Colonic mucosa (tissue), 4 donors: ENCODE measurements at regions not wholly inside any gene's neighbourhood (a gene's known extent, or its start where the extent isn't known, plus 50 kb on each side); places are given as distances from the start of the nearest gene placed in this dataset.

Experiments
- DNase-seq: peaks from one replicate; pipeline ENCODE4 v3.0.0-alpha.2; 2020
- H3K27ac ChIP-seq: fragments of 200-600 bp; one replicate; pipeline ENCODE4 v1.8.0; 2021
- H3K27me3 ChIP-seq: fragments of 200-600 bp; one replicate; pipeline ENCODE4 v1.8.0; 2021
- H3K36me3 ChIP-seq: fragments of 200-600 bp; one replicate; pipeline ENCODE4 v1.8.0; 2021
- H3K4me1 ChIP-seq: fragments of 200-600 bp; one replicate; pipeline ENCODE4 v1.8.0; 2021; ENCODE audit warnings: mild to moderate bottlenecking
- H3K4me3 ChIP-seq: fragments of 200-600 bp; one replicate; pipeline ENCODE4 v1.8.0; 2021
- H3K9ac ChIP-seq, 2 donors: one replicate each; pipeline ENCODE4 v1.7.0; 2013; ENCODE audit warnings: control low read depth in 2 of 2, low read depth in 2 of 2, low read length in 2 of 2
- H3K9me3 ChIP-seq: fragments of 200-600 bp; one replicate; pipeline ENCODE4 v1.8.0; 2021
- intact Hi-C: fragments of 100-400 bp; cut with DNase I; formaldehyde crosslinking; loops from one replicate; pipeline ENCODE4 v1.14.1; 2022
- TF ChIP-seq, protein P1 (sequence below): fragments of 200-600 bp; IDR thresholded peaks from one replicate; pipeline ENCODE4 v1.8.0; 2022; ENCODE audit warnings: antibody characterized with exemption, mild to moderate bottlenecking
- donor health status: healthy.
- donor health status: DM: no; HTN: no; CAD: no.
- donor health status: DM: no; HTN: no; CAD: no.

DNA sequence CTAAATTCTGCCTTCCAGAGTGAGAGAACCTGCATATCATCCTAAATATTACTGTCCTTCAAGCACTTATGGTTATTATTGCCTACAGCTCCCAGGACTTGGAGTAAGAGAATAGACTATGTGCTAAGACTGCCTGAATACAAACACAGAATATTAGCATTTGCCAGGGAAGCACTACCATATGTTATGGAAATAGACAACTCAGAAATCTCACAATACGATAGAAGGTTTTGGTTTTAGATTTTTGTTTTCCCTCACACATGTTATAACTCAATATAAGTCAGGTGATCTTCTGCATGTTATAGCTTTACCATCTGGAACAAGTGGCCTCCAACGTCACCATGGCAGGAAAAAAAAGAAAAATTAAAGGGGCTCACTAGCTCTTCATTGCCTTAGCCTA is 413.9 kb downstream of the LRRIQ3 start:
- TF ChIP-seq, protein P1, sequence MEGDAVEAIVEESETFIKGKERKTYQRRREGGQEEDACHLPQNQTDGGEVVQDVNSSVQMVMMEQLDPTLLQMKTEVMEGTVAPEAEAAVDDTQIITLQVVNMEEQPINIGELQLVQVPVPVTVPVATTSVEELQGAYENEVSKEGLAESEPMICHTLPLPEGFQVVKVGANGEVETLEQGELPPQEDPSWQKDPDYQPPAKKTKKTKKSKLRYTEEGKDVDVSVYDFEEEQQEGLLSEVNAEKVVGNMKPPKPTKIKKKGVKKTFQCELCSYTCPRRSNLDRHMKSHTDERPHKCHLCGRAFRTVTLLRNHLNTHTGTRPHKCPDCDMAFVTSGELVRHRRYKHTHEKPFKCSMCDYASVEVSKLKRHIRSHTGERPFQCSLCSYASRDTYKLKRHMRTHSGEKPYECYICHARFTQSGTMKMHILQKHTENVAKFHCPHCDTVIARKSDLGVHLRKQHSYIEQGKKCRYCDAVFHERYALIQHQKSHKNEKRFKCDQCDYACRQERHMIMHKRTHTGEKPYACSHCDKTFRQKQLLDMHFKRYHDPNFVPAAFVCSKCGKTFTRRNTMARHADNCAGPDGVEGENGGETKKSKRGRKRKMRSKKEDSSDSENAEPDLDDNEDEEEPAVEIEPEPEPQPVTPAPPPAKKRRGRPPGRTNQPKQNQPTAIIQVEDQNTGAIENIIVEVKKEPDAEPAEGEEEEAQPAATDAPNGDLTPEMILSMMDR, result no peak
- intact Hi-C loops, result no loop called here
- H3K27me3 ChIP-seq, result no peaks in the 10 kb centered on the region

DNA sequence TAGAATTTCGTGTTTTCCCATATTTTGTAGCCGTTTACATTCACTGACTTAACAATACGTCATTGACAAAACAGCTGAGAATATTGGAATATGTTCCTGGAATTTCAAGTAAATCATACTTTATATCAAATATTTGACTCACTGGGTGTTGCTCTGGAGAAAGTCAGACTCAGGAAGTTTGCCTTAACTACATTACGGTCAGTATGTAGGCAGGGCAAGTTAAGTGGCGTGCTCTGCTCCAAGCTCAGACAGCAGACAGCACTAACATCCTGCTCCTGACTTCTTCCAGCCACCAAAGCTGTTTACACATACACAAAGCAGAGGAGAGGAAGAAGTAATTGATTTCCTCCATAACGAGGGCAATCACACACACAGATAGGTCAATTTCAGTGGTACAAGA is 414.6 kb downstream of the LRRIQ3 start:
- TF ChIP-seq, protein P1, result no peak
- H3K27me3 ChIP-seq, result no peaks in the 10 kb centered on the region
- DNase-seq, result no peak
- H3K4me1 ChIP-seq, result no peaks in the 10 kb centered on the region
- intact Hi-C loops, result no loop called here
- H3K9ac ChIP-seq, result no peak overlapping the region
- no peaks in the 10 kb centered on the region for H3K9me3 ChIP-seq
- no peak overlapping the region for H3K4me3 ChIP-seq
- H3K36me3 ChIP-seq, result no peaks in the 10 kb centered on the region
- peak overlapping the region; percentile 18 for H3K27ac ChIP-seq

More for the DNA sequence above, 413.9 kb downstream of the LRRIQ3 start:
- no peaks in the 10 kb centered on the region for H3K4me1 ChIP-seq
- H3K9me3 ChIP-seq, result no peaks in the 10 kb centered on the region
- no peak overlapping the region for H3K4me3 ChIP-seq
- H3K9ac ChIP-seq, result no peak overlapping the region
- H3K36me3 ChIP-seq, result no peaks in the 10 kb centered on the region
- peak overlapping the region; percentile 18 for H3K27ac ChIP-seq
- no peak for DNase-seq

DNA sequence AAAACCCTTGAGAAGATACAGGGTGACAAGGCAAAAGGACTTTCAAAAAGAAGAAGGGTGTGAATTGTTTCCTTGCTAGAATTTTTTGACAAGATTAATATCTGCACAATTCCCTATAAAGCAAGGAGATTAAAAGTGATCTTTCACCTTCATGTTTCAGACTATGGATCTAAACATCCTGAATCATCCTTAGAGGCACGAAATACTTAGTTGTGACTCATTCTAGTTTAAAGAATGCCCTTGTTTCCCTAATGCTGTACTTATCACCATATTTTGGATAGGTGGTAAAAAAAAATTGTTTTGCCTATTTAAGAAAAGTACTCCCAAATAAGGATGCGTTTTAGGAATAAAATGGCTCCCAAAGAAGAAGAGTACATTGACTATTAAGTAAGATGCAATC is 415.1 kb downstream of the LRRIQ3 start:
- no peak for DNase-seq

DNA sequence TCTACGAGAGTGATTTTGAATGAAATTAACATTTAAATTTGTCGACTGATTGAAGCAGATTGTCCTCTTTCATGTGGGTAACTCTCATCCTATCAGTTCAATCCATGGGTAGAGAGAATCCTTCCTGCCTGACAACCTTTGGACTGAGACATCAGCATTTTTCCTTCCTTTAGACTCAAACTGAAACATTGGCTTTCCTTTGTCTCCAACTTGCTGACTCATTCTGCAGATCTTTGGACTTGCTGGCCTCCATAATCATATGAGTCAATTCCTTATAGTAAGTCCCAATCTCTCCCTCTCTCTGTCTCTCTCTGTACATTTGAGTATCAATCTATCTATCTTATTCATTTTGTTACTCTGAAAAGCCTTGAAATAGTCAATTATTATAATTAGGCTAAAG is 416.7 kb downstream of the LRRIQ3 start:
- H3K4me1 ChIP-seq, result no peaks in the 10 kb centered on the region
- peak; percentile 27 for DNase-seq
- H3K27me3 ChIP-seq, result no peaks in the 10 kb centered on the region
- H3K9ac ChIP-seq, result no peak overlapping the region
- no peak overlapping the region for H3K4me3 ChIP-seq
- no peaks in the 10 kb centered on the region for H3K36me3 ChIP-seq
- intact Hi-C loops, result no loop called here
- H3K9me3 ChIP-seq, result no peaks in the 10 kb centered on the region
- H3K27ac ChIP-seq, result no peak overlapping the region
- TF ChIP-seq, protein P1, result no peak

More for the DNA sequence above, 415.1 kb downstream of the LRRIQ3 start:
- no peaks in the 10 kb centered on the region for H3K9me3 ChIP-seq
- TF ChIP-seq, protein P1, result no peak
- H3K4me3 ChIP-seq, result no peak overlapping the region
- H3K27me3 ChIP-seq, result no peaks in the 10 kb centered on the region
- H3K4me1 ChIP-seq, result no peaks in the 10 kb centered on the region
- intact Hi-C loops, result no loop called here
- no peak overlapping the region for H3K9ac ChIP-seq
- H3K27ac ChIP-seq, result peak overlapping the region; percentile 18
- no peaks in the 10 kb centered on the region for H3K36me3 ChIP-seq

DNA sequence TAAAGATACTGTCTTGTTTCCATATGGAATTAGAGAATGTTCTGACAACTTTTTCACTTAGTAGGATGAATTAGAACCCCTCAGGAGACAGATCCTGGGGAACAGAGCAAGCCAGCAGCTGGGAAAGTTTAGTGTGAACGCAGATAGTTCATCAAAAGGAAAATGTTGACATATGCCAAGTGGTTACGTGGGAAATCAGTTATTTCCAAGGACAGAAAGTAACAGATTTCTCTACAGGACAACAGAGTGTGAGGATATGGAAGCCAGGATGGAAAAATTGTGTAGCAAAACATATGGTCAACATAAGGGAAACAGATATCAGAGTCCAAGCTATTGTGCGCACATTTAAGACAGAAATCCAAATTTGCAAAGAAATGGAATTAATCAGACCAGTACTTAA is 419.5 kb downstream of the LRRIQ3 start:
- Histone ChIP-seq H3K27me3 (no peaks in the 10 kb centered on the region), H3K9ac (no peak overlapping the region), H3K36me3 (no peaks in the 10 kb centered on the region), H3K4me1 (no peaks in the 10 kb centered on the region), H3K9me3 (no peaks in the 10 kb centered on the region), H3K27ac (no peak overlapping the region), H3K4me3 (no peak overlapping the region)
- TF ChIP-seq, protein P1, result no peak
- DNase-seq, result no peak
- intact Hi-C loops, result no loop called here

DNA sequence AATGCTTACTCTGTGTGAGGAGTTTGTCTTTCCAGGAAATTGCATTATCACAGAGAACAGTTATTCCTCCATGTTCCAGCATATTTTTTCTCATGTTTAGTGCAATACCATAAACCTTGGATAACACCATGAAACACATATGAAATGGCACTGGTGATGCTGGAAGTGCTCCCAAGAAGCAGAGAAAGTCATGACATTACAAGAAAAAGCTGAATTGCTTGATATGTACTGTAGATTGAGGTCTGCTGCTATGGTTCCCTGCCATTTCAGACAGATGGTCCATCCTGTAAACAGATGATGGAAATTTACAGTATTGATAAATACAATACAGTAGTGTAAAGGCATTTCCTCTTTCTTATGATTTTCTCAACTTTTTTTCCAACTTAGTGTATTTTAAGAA is 422.1 kb downstream of the LRRIQ3 start:
- no peak overlapping the region for H3K4me3 ChIP-seq
- H3K4me1 ChIP-seq, result no peaks in the 10 kb centered on the region
- H3K36me3 ChIP-seq, result no peaks in the 10 kb centered on the region
- no peak overlapping the region for H3K9ac ChIP-seq
- DNase-seq, result no peak
- intact Hi-C loops, result no loop called here
- TF ChIP-seq, protein P1, result no peak
- H3K9me3 ChIP-seq, result no peaks in the 10 kb centered on the region
- H3K27ac ChIP-seq, result no peak overlapping the region
- no peaks in the 10 kb centered on the region for H3K27me3 ChIP-seq
